Astrocyte of the spinal cord (primary cell): ENCODE measurements at regions not wholly inside any gene's neighbourhood (a gene's known extent, or its start where the extent isn't known, plus 50 kb on each side); places are given as distances from the start of the nearest gene placed in this dataset.

Experiments used
- DNase-seq: peaks from one replicate; pipeline ENCODE4 v3.0.0; 2011; ENCODE audit warnings: low read depth, low spot score
- H3K4me3 ChIP-seq: 2 replicates; pipeline ENCODE4 v1.5.1; 2011; ENCODE audit warnings: low read depth, mild to moderate bottlenecking, low read length, moderate library complexity
- in situ Hi-C: cut with HindIII; loops from 2 replicates; pipeline ENCODE4 v1.10.0; 2017; ENCODE audit warnings: low sequenced_read_pairs
- TF ChIP-seq, protein P1 (sequence below): IDR thresholded peaks from 2 replicates; pipeline ENCODE4 v1.5.1; 2012; ENCODE audit warnings: low read depth, mild to moderate bottlenecking, low read length, inconsistent platforms

DNA sequence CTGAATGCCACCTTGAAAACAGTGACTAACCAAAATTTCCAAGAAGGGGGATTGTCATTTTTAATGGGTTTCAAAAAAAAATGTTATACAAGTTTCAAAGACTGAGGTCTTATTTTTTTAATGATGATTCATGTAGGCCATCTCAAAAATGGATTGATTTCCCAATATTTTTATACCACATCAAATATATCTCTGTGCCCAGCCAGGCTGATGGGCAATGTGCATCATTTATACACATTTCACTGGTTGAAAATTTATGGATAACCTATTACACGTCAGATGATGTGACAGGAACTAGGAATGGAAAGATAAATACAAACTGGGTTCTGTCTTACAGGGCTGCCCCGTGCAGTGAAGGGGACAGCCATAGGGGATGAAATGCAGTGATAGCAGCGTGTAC is 112.7 kb upstream of the TMPO start:
- TF ChIP-seq, protein P1, sequence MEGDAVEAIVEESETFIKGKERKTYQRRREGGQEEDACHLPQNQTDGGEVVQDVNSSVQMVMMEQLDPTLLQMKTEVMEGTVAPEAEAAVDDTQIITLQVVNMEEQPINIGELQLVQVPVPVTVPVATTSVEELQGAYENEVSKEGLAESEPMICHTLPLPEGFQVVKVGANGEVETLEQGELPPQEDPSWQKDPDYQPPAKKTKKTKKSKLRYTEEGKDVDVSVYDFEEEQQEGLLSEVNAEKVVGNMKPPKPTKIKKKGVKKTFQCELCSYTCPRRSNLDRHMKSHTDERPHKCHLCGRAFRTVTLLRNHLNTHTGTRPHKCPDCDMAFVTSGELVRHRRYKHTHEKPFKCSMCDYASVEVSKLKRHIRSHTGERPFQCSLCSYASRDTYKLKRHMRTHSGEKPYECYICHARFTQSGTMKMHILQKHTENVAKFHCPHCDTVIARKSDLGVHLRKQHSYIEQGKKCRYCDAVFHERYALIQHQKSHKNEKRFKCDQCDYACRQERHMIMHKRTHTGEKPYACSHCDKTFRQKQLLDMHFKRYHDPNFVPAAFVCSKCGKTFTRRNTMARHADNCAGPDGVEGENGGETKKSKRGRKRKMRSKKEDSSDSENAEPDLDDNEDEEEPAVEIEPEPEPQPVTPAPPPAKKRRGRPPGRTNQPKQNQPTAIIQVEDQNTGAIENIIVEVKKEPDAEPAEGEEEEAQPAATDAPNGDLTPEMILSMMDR = no peak
- no peak for DNase-seq
- in situ Hi-C loops = no loop called here
- no peak overlapping the region for H3K4me3 ChIP-seq

DNA sequence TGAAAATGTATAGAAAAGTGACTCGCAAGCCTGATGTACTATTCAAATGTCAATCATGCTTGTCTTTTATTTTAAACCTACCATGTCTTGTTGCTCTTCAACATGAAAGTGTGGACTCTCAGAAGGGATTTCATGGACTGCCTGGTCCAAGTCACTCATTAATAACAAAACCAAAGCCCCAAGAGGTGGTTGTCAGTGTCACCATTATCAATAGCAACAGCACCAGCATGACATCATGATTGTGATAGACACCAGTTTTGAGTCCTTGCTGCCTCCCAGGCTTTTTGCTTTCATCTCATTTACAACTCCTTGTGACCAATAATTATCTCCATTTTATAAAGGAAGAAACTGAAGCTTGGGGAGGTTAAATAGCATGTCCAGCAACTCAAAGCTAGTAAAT is 112.0 kb upstream of the TMPO start:
- no peak for DNase-seq
- H3K4me3 ChIP-seq = no peak overlapping the region
- in situ Hi-C loops = no loop called here
- TF ChIP-seq, protein P1 = no peak

DNA sequence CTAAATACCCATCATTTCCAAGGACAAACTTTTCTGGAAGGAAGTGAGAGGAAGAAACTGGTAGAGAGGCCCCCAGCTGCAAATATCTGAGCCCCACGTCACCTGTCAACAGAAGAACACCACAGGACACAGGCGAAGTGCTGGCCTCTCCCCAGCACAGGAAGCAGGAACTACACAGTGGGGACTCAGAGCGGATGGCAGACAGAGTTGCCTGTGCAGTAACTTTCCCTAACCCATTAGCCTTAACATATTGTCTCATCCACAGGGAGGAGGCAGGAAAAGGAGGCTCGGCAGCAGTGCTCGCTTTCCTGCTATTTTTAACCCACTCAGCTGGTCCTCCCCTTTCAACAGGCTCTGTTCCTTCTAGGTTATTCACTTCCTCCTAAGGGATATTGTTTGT is 111.5 kb upstream of the TMPO start:
- in situ Hi-C loops = no loop called here

DNA sequence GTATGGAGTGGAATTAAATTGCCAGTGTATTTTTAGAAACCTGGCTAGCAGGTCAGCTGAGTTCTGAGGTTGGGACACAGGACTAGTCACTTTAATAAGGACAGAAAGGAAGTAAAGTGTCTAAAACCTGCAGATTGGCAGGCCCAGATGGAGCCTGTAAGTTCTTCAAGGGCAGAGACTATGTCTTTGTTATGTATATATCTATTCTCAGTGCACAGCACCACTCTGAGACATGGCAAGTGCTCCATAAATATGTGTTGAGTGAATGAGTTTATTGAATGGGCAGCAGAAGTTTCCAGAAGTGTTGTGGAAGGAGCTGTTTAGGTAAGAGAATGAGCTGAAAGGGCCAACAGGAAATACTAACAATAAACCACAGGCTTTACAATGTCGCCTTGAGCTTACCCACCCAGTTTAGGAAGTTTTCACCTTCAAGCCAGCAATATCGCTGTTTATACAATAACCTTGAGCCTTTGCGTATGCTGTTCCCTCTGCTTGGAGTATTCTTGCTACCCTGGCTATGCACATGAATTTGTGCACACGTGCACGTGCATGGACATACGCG is 109.5 kb upstream of the TMPO start:
- no peak overlapping the region for H3K4me3 ChIP-seq
- in situ Hi-C loops = no loop called here
- TF ChIP-seq, protein P1 = no peak
- no peak for DNase-seq

More for the DNA sequence above, 111.5 kb upstream of the TMPO start:
- H3K4me3 ChIP-seq = no peak overlapping the region
- DNase-seq = no peak
- TF ChIP-seq, protein P1 = no peak

DNA sequence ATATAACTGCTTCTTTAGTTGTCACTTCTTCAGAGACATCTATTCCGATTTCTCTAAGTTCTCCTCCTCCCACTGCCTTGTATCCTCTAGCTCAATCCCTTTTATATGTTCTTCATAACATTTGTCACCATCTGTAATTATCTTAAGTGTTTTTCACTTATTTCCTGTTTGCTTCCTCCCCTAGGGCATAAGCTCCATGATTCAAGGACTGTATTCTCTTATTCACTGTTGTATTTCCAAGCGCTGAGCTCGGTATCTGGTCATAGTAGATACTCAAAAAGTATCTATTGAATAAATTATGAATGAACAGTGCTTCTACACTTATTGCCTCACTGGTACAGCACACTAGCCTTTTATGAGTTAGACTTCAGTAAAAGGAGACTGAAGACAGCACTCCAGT is 109.0 kb upstream of the TMPO start:
- no peak overlapping the region for H3K4me3 ChIP-seq
- TF ChIP-seq, protein P1 = no peak
- no peak for DNase-seq
- in situ Hi-C loops = no loop called here

DNA sequence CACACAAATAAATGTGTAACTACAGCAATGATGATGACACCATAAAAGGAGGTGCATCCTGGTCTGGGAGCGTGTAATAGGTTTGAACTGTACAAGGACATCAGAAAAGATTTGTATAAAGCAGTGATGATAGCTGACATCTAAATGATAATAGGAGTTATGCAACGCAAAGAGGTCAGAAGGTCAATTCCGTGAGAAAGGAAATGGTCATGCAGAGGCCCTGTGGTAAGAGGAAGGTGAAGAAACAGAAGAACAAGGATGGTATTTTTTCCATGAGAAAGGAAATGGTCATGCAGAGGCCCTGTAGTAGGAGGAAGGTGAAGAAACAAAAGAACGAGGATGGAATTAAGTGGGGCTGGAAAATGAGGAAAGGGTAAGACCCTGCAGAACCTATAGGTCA is 106.7 kb upstream of the TMPO start:
- DNase-seq = no peak
- TF ChIP-seq, protein P1 = no peak
- in situ Hi-C loops = no loop called here
- H3K4me3 ChIP-seq = no peak overlapping the region

DNA sequence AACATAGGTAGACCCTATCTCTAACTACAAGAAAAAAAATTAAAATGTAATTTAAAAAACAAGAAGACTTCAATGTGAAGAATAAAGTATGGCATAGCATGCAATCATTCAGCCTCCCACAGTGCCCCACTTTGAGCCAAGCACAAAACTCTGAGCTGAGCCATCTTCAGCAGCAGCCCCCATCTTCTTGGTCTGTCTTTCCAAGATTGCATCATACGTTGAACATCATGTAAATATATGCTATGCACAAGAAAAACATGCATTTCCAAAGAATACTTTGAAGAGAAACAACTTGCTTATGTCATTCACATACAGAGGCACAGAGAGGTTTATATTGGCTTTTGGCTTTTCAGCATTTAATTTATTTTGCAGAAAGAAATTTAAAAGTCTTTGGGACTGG is 105.8 kb upstream of the TMPO start:
- H3K4me3 ChIP-seq = no peak overlapping the region
- DNase-seq = no peak
- in situ Hi-C loops = no loop called here
- TF ChIP-seq, protein P1 = no peak
